Erythroblast (primary cell): ENCODE measurements at regions not wholly inside any gene's neighbourhood (a gene's known extent, or its start where the extent isn't known, plus 50 kb on each side); places are given as distances from the start of the nearest gene placed in this dataset.

ENCODE experiments used
- GATA1 ChIP-seq: IDR thresholded peaks from 2 replicates; pipeline ENCODE4 v1.6.1; 2011; ENCODE audit warnings: low read depth, mild to moderate bottlenecking, control low read depth, low read length, moderate library complexity
- POLR2A ChIP-seq: IDR thresholded peaks from 2 replicates; pipeline ENCODE4 v1.6.1; 2011; ENCODE audit warnings: mild to moderate bottlenecking, low read length

DNA sequence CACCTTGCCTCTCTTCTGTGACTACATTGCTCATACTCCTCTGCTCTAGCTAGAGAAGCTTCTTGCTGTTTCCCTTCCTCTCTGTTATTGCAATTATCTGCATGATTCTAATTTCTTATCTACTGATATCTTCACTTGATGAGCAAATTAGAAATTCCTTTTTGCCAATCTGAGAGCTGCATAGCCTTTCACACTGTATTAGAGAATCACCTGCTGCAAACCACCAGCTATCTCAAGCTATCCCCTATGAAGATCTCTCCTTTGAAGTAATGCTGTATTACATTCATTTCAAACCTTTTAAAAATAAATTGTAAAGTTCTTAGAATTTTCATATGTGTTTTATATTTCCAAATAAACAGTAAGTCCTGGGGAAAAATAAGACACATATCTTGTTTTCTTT is 89.0 kb upstream of the ZNF804B start:
- TF ChIP-seq POLR2A, result no peak
- no peak for TF ChIP-seq GATA1
